ENCODE measurements at regions not wholly inside any gene's neighbourhood (a gene's known extent, or its start where the extent isn't known, plus 50 kb on each side); places are given as distances from the start of the nearest gene placed in this dataset.

GRCh38 chr1:191483988-191484387 is 674.3 kb upstream of the RGS18 start:
- TF ChIP-seq CTCF (IDR thresholded peaks at IDR 0.05) (no peak), EP300 (IDR thresholded peaks at IDR 0.05) (no peak), POLR2A (IDR thresholded peaks at IDR 0.05) (no peak), POLR2AphosphoS5 (IDR thresholded peaks at IDR 0.05) (no peak)

Data from suprapubic skin (tissue), 4 donors.